ENCODE measurements at regions not wholly inside any gene's neighbourhood (a gene's known extent, or its start where the extent isn't known, plus 50 kb on each side); places are given as distances from the start of the nearest gene placed in this dataset.
A peak's percentile ranks its signal among the peaks of the same experiment; 100 is the strongest.

- TF ChIP-seq PATZ1 (CRISPR knock-in tag; IDR thresholded peaks at IDR 0.05; ENCODE audit: borderline replicate concordance) (peak; percentile 71; the same call in 1 of the 2 replicates), TCF4 (CRISPR knock-in tag; IDR thresholded peaks at IDR 0.05; ENCODE audit: borderline replicate concordance) (no peak), ARNTL (CRISPR knock-in tag; IDR thresholded peaks at IDR 0.05; ENCODE audit: borderline replicate concordance, low read depth) (no peak), CREB5 (CRISPR knock-in tag; IDR thresholded peaks at IDR 0.05; ENCODE audit: low read depth) (no peak), ZNF565 (CRISPR knock-in tag; conservative IDR thresholded peaks at IDR 0.05; ENCODE audit: low read depth) (no peak), PPARA (CRISPR knock-in tag; IDR thresholded peaks at IDR 0.05; ENCODE audit: borderline replicate concordance) (no peak), ZFP30 (CRISPR knock-in tag; IDR thresholded peaks at IDR 0.05) (no peak), RARB (CRISPR knock-in tag; IDR thresholded peaks at IDR 0.05) (no peak), CSDC2 (CRISPR knock-in tag; IDR thresholded peaks at IDR 0.05) (no peak), OSR1 (CRISPR knock-in tag; IDR thresholded peaks at IDR 0.05) (no peak), ZNF70 (CRISPR knock-in tag; IDR thresholded peaks at IDR 0.05) (no peak)
These were observed 90.8 kb downstream of the LHX9 start for GRCh38 chr1:198007687-198008607.
